ENCODE measurements at regions not wholly inside any gene's neighbourhood (a gene's known extent, or its start where the extent isn't known, plus 50 kb on each side); places are given as distances from the start of the nearest gene placed in this dataset.

GRCh38 chr16:73692861-73693260, 603.8 kb upstream of the PSMD7 start:
- H3K4me1 ChIP-seq (replicated peaks in 1 of 4; ENCODE audit: control insufficient read depth in 3 of 4, insufficient read depth in 4 of 4, low read length in 3 of 4) = peaks cover 0 to 10% (median 2%) of the 10 kb centered on the region in 4 experiments; a peak in 2 of 7 replicates
- H4K20me1 ChIP-seq (replicated peaks in 1 of 2; ENCODE audit: control insufficient read depth in 1 of 2, insufficient read depth in 2 of 2, low read length in 2 of 2) = no peaks in the 10 kb centered on the region
- H2BK12ac ChIP-seq (ENCODE audit: low read depth, low read length) = no peak overlapping the region
- H3K14ac ChIP-seq (ENCODE audit: insufficient read length) = no peak overlapping the region
- H2AFZ ChIP-seq (ENCODE audit: low read length) = no peak overlapping the region
- no peak for DNase-seq (ENCODE audit: low read depth in 1 of 2, low spot score in 2 of 2)
- H3K18ac ChIP-seq (ENCODE audit: extremely low read depth, low read length) = no peak overlapping the region
- no peak overlapping the region for H4K5ac ChIP-seq (ENCODE audit: insufficient read length, low read depth, low read length)
- H3K9me3 ChIP-seq (ENCODE audit: insufficient read depth in 2 of 2, low read depth in 1 of 2, low read length in 1 of 2) = peaks cover 0 to 6% of the 10 kb centered on the region in 2 experiments; a peak in 1 of 4 replicates
- CTCF ChIA-PET (ENCODE audit: partially characterized antibody) = interaction anchor here (1.1 kb wide), 1 partner anchor 21 kb away, joined by 4 read pairs; no protein-coding TSS in a partner anchor
- no peaks in the 10 kb centered on the region for H3K79me1 ChIP-seq (ENCODE audit: low read depth, low read length)
- H3K9ac ChIP-seq (replicated peaks in 1 of 4; ENCODE audit: extremely low read depth in 1 of 4, low read depth in 3 of 4, low read length in 3 of 4) = no peak overlapping the region
- H3K23me2 ChIP-seq (ENCODE audit: low read depth, low read length) = no peaks in the 10 kb centered on the region
- no peak overlapping the region for H4K91ac ChIP-seq (replicated peaks; ENCODE audit: insufficient read length, low read length)
- WGBS, 2 experiments (ENCODE audit: extremely low coverage in 1 of 2, insufficient coverage in 1 of 2, insufficient read length in 1 of 2, insufficient replicate concordance in 2 of 2, low coverage in 1 of 2, low lambda C conversion rate in 2 of 2, missing lambda C conversion rate in 1 of 2) = 95% methylated on average over 3 of the region's 3 CpGs; no CpG with 5 or more reads in 1 of the 2 experiments
- FAIRE-seq = no peak
- H2AK5ac ChIP-seq (ENCODE audit: low read depth, low read length) = no peak overlapping the region
- H3K4me2 ChIP-seq (ENCODE audit: insufficient read depth in 1 of 2, low read depth in 2 of 2, low read length in 2 of 2) = no peak overlapping the region
- no peaks in the 10 kb centered on the region for H3K79me2 ChIP-seq (ENCODE audit: control insufficient read depth in 1 of 2, insufficient read depth in 2 of 2, low read length in 2 of 2)
- no peak overlapping the region for H3K4me3 ChIP-seq (ENCODE audit: extremely low read depth in 1 of 4, insufficient read depth in 2 of 4, low read depth in 3 of 4, low read length in 4 of 4)
- no peak overlapping the region for H3K4ac ChIP-seq (replicated peaks; ENCODE audit: insufficient read length, low read depth, low read length)
- H4K8ac ChIP-seq (ENCODE audit: extremely low read depth, insufficient read depth, low read length) = no peak overlapping the region
- no peak overlapping the region for H2BK5ac ChIP-seq (ENCODE audit: low read depth, low read length)
- H3K23ac ChIP-seq (ENCODE audit: insufficient read length) = no peak overlapping the region
- no peak overlapping the region for H2BK15ac ChIP-seq (ENCODE audit: low read length)
- POLR2A ChIA-PET (ENCODE audit: partially characterized antibody) = no interaction called here
- H3K36me3 ChIP-seq (ENCODE audit: control insufficient read depth in 2 of 4, insufficient read depth in 4 of 4, low read length in 3 of 4) = no peaks in the 10 kb centered on the region; a peak in 1 of 8 replicates
- no peak overlapping the region for H3K56ac ChIP-seq (replicated peaks; ENCODE audit: insufficient read length, low read depth, low read length)
- H3K27ac ChIP-seq (ENCODE audit: low read depth, low read length) = no peak overlapping the region
- no peak overlapping the region for H2BK20ac ChIP-seq (ENCODE audit: low read length)
- no peak overlapping the region for H2BK120ac ChIP-seq (replicated peaks; ENCODE audit: low read depth, low read length)
- no peaks in the 10 kb centered on the region; a peak in 1 of 7 replicates for H3K27me3 ChIP-seq (replicated peaks in 1 of 4; ENCODE audit: control insufficient read depth in 3 of 4, extremely low read depth in 1 of 4, insufficient read depth in 3 of 4, low read length in 3 of 4)
- TF ChIP-seq SIX5 (IDR thresholded peaks at IDR 0.05; ENCODE audit: low read depth, low read length) = no peak

Data from H1 (cell line).